ENCODE measurements at regions not wholly inside any gene's neighbourhood (a gene's known extent, or its start where the extent isn't known, plus 50 kb on each side); places are given as distances from the start of the nearest gene placed in this dataset.

DNA sequence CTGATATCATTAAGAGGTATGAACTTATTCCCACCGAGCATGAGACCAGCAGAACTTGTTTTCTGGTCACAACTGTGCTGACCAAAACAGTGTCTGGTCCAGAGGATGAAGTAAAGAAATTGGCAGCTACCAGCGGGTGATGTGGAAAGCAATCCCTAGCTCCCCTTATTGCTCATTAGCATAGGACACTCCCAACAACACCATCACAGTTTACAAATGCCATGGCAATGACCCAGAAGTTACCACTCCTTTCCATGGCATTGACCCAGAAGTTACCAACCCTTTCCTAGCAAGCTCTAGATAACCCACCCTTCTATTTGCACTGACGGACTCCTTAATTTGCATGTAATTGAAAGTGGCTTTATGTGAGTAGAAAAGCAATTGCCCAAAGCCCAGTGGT lies 1856.1 kb downstream of the OLFM4 start:
- Histone ChIP-seq H3K79me2 (ENCODE audit: control insufficient read depth, insufficient read depth, low read length) (no peaks in the 10 kb centered on the region), H3K9me3 (ENCODE audit: control insufficient read depth, insufficient read depth, low read depth, low read length) (no peaks in the 10 kb centered on the region)

DNA sequence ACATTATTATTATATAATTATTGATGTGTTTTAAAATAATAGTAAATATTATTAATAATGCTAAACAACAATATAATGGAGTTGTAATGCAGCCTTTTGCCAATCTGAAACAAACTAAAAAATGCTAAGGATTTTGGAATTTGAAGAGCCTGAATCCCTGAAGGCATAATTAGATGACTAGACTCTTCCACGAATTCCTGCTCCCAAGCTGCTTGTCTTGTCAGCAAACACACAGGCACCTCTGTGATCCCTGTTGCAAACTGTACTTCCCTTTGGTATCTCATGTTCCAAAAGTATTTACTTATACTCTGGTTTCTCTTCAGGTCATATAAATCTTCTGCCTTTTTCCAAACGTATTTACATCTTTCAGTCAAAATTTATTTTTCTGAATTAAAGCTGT lies 1862.4 kb downstream of the OLFM4 start:
- TF ChIP-seq, protein P1, sequence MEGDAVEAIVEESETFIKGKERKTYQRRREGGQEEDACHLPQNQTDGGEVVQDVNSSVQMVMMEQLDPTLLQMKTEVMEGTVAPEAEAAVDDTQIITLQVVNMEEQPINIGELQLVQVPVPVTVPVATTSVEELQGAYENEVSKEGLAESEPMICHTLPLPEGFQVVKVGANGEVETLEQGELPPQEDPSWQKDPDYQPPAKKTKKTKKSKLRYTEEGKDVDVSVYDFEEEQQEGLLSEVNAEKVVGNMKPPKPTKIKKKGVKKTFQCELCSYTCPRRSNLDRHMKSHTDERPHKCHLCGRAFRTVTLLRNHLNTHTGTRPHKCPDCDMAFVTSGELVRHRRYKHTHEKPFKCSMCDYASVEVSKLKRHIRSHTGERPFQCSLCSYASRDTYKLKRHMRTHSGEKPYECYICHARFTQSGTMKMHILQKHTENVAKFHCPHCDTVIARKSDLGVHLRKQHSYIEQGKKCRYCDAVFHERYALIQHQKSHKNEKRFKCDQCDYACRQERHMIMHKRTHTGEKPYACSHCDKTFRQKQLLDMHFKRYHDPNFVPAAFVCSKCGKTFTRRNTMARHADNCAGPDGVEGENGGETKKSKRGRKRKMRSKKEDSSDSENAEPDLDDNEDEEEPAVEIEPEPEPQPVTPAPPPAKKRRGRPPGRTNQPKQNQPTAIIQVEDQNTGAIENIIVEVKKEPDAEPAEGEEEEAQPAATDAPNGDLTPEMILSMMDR (conservative IDR thresholded peaks at IDR 0.05 in 1 of 2, IDR thresholded peaks at IDR 0.05 in 1 of 2; ENCODE audit: low read depth in 1 of 2, low read length in 2 of 2), result no peak
- no peak for TF ChIP-seq EZH2 (IDR thresholded peaks at IDR 0.05; ENCODE audit: low read length, missing control alignments)
- DNase-seq (ENCODE audit: low read depth in 2 of 2), result no peak
- H3K9ac ChIP-seq (ENCODE audit: insufficient read depth, low read length), result no peak overlapping the region
- H2AFZ ChIP-seq (ENCODE audit: low read length), result no peak overlapping the region
- H3K36me3 ChIP-seq (ENCODE audit: control insufficient read depth, insufficient read depth, low read length), result no peaks in the 10 kb centered on the region
- H4K20me1 ChIP-seq (ENCODE audit: control insufficient read depth, extremely low read depth, insufficient read depth, low read length), result no peaks in the 10 kb centered on the region
- H3K27me3 ChIP-seq (ENCODE audit: control insufficient read depth, insufficient read depth, low read length), result no peaks in the 10 kb centered on the region
- no peak overlapping the region for H3K4me3 ChIP-seq (replicated peaks in 1 of 4; ENCODE audit: control extremely low read depth in 1 of 4, insufficient read depth in 1 of 4, low read depth in 3 of 4, low read length in 4 of 4)
- no peaks in the 10 kb centered on the region for H3K4me1 ChIP-seq (ENCODE audit: control insufficient read depth, extremely low read depth, insufficient read depth, low read length)
- H3K79me2 ChIP-seq (ENCODE audit: control insufficient read depth, insufficient read depth, low read length), result no peaks in the 10 kb centered on the region
- no peak overlapping the region for H3K27ac ChIP-seq (ENCODE audit: insufficient read depth, low read length)
- H3K9me3 ChIP-seq (ENCODE audit: control insufficient read depth, insufficient read depth, low read depth, low read length), result no peaks in the 10 kb centered on the region
- H3K4me2 ChIP-seq (ENCODE audit: extremely low read depth, insufficient read depth, low read length), result no peak overlapping the region

More for the DNA sequence above, 1856.1 kb downstream of the OLFM4 start:
- no peaks in the 10 kb centered on the region for H3K27me3 ChIP-seq (ENCODE audit: control insufficient read depth, insufficient read depth, low read length)
- no peak overlapping the region for H2AFZ ChIP-seq (ENCODE audit: low read length)
- no peak overlapping the region for H3K9ac ChIP-seq (ENCODE audit: insufficient read depth, low read length)
- no peaks in the 10 kb centered on the region for H3K36me3 ChIP-seq (ENCODE audit: control insufficient read depth, insufficient read depth, low read length)
- no peaks in the 10 kb centered on the region for H3K4me1 ChIP-seq (ENCODE audit: control insufficient read depth, extremely low read depth, insufficient read depth, low read length)
- no peak overlapping the region for H3K4me2 ChIP-seq (ENCODE audit: extremely low read depth, insufficient read depth, low read length)
- no peak overlapping the region for H3K4me3 ChIP-seq (replicated peaks in 1 of 4; ENCODE audit: control extremely low read depth in 1 of 4, insufficient read depth in 1 of 4, low read depth in 3 of 4, low read length in 4 of 4)
- H3K27ac ChIP-seq (ENCODE audit: insufficient read depth, low read length), result no peak overlapping the region
- DNase-seq (ENCODE audit: low read depth in 2 of 2), result no peak
- TF ChIP-seq, protein P1 (conservative IDR thresholded peaks at IDR 0.05 in 1 of 2, IDR thresholded peaks at IDR 0.05 in 1 of 2; ENCODE audit: low read depth in 1 of 2, low read length in 2 of 2), result no peak
- no peak for TF ChIP-seq EZH2 (IDR thresholded peaks at IDR 0.05; ENCODE audit: low read length, missing control alignments)
- H4K20me1 ChIP-seq (ENCODE audit: control insufficient read depth, extremely low read depth, insufficient read depth, low read length), result no peaks in the 10 kb centered on the region

DNA sequence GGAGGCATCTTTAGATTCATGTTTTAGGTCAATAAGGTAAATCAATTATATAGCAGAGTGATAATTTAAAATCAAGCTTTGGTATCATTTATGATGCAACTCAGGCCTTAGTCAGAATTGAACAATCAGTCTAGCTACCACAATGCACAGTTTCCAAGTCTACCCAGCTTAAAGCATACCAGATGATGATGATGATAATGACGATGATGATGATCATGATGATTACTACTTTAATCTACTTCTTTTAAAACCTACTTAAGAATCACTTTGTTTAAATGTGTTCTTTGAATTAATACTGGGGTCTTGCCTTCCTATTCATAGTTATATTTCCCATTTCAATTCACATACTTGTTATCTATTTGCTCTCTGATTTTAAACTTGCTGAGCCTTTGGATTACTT lies 1872.7 kb downstream of the OLFM4 start:
- Histone ChIP-seq H4K20me1 (ENCODE audit: control insufficient read depth, extremely low read depth, insufficient read depth, low read length) (no peaks in the 10 kb centered on the region), H3K4me3 (replicated peaks in 1 of 4; ENCODE audit: control extremely low read depth in 1 of 4, insufficient read depth in 1 of 4, low read depth in 3 of 4, low read length in 4 of 4) (no peak overlapping the region), H3K27me3 (ENCODE audit: control insufficient read depth, insufficient read depth, low read length) (no peaks in the 10 kb centered on the region), H3K4me1 (ENCODE audit: control insufficient read depth, extremely low read depth, insufficient read depth, low read length) (no peaks in the 10 kb centered on the region), H3K79me2 (ENCODE audit: control insufficient read depth, insufficient read depth, low read length) (no peaks in the 10 kb centered on the region), H3K9ac (ENCODE audit: insufficient read depth, low read length) (no peak overlapping the region), H3K4me2 (ENCODE audit: extremely low read depth, insufficient read depth, low read length) (no peak overlapping the region), H2AFZ (ENCODE audit: low read length) (no peak overlapping the region), H3K36me3 (ENCODE audit: control insufficient read depth, insufficient read depth, low read length) (no peaks in the 10 kb centered on the region), H3K27ac (ENCODE audit: insufficient read depth, low read length) (no peak overlapping the region), H3K9me3 (ENCODE audit: control insufficient read depth, insufficient read depth, low read depth, low read length) (no peaks in the 10 kb centered on the region)
- TF ChIP-seq, protein P1 (conservative IDR thresholded peaks at IDR 0.05 in 1 of 2, IDR thresholded peaks at IDR 0.05 in 1 of 2; ENCODE audit: low read depth in 1 of 2, low read length in 2 of 2), result no peak
- no peak for TF ChIP-seq EZH2 (IDR thresholded peaks at IDR 0.05; ENCODE audit: low read length, missing control alignments)
- no peak for DNase-seq (ENCODE audit: low read depth in 2 of 2)
